GM19395 (cell line): ENCODE measurements at regions not wholly inside any gene's neighbourhood (a gene's known extent, or its start where the extent isn't known, plus 50 kb on each side); places are given as distances from the start of the nearest gene placed in this dataset.

ENCODE experiments used
- ATAC-seq: cut with Tn5 transposase; IDR thresholded peaks from one replicate; pipeline ENCODE4 v1.9.1; 2021; ENCODE audit warnings: mild to moderate bottlenecking, moderate library complexity; ENCODE audit not compliant: unreplicated experiment

DNA sequence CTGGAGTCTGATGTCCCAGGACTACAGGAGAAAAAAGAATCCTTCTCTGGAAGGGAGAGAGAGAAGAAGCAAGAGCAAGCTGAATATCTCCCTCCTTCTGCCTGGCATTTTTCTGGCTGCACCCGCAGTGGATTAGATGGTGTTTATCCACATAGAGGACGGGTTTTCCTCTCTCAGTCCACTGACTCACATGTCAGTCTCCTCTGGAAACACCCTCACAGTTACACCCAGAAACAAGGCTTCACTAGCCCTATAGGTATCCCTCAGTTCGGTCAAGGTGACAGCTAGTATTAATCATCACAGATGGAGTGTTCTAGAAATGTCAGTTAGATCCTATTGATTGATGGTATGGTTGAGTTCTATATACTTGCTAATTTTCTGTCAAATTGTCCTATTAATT lies 87.9 kb downstream of the RHOU start:
- ATAC-seq: no peak

- ATAC-seq: no peak
These were observed 89.1 kb downstream of the RHOU start for GRCh38 chr1:228824366-228824765.

- ATAC-seq: no peak
These were observed 89.8 kb downstream of the RHOU start for GRCh38 chr1:228825041-228825440.

DNA sequence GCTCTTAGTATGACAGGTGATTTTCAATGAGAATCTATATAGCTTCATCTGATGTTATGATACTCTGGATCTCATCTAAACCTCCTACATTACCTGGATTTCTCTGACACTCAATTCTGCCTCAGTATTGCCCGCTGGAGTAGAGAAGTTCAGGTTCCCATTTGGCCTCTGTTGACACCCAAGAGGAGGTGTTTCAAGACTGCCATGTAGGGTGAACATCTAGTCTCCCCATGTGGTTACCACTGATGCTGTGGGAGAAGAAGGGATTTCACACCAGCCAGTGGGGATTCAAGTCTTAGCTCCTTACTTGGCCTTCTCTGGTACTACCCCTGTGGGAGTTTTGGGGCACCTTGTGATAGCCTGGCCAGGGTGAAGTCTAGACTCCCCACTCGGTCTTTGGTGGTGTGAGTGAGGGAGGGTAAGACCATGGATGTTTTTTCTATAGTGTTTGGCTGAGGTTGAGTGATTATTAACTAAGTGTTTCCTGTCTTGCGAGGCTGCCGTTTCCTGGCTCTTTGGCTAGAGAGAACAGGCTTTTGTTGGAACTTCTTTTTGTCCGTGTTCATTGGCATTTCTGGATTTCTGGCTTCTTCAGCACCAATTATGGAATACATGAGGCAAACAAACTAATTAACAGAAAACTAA lies 90.7 kb downstream of the RHOU start:
- ATAC-seq: peak; percentile 81

GRCh38 chr1:228827019-228827418 lies 91.7 kb downstream of the RHOU start:
- ATAC-seq: no peak

DNA sequence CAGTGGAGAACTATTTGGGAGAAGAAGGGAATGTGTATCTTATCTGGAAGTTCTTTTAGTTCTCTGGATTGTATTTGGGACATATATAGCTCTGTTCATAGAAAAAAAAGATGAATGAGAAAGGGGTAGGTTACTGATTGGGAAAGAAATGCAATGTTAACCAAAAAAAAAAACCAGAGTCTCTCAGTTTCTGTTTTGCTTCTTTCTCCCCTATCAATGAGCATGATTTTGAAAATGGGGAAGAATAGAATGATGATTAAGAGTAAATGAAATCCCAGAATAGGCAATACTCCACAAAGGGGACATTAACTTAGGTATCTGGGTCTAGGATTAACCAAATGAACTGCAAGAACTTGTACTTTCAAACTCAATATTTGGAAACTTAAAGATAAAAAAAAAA lies 92.9 kb downstream of the RHOU start:
- no peak for ATAC-seq

- no peak for ATAC-seq
These were observed 95.1 kb downstream of the RHOU start for GRCh38 chr1:228830185-228830953.

DNA sequence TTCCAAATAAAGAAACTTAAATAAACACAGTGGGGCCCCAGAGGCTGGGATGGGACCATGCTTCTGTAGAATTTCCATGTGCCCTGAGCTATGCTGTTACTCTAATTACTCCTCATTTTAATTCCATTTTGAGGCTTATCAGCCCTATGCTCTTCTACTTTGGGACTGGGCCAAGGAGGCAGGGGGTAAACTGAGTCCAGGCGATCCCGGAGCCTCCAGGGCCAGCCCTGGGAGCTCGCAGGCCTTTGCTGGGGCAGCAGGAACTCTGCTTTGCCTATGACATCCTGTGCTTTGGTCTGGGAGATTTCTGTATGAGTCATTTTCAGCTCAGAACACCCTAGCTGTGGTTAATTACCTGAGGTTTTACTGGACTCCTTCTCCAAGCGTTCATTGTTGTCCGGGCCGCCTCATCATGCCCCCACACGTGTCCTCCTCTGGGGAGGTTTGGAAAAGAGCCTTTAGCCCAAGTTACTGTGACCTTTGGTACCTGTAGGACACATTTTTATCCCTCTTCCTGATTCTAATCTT lies 95.7 kb downstream of the RHOU start:
- ATAC-seq: peak; percentile 85

DNA sequence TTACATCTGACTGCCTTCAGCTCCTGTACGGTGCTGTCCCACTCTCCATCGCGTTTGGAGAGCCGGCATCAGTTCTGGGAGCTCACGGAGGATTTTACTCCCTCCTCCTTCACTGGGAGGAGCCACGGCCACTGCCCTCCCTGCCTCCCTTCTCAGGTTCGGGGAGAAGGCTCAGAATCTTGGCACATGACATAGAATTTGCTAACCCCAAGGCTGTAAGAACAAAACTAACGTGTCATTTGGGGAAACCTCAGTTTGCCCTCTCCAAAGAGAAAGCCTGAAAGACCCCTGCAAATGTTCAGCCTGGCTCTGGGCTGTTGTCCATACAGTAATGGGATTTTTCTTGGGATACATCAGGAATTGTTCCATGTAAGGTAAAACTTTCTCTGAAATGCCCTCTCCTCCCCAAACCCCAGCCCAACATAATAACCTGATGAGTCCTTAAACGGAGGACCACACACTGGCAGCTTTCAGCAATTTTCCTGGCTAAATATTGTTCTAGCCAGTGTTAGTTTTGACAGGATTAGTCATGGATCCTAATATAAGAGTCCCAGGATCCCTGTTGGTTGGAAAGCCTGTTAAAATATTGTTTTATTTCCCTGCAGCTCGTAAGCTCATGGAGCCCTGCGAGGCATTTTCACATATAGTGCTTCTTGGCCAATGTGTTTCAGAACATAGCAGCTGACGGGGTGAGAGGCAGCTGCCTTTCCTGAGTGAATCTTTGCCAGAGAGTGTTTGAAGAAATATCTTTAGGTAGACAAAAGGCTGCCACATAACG lies 98.8 kb downstream of the RHOU start:
- ATAC-seq: no peak

GRCh38 chr1:228835456-228835855 lies 100.2 kb downstream of the RHOU start:
- no peak for ATAC-seq

- ATAC-seq: no peak
These were observed 100.6 kb downstream of the RHOU start for GRCh38 chr1:228835911-228836310.

- no peak for ATAC-seq
These were observed 101.1 kb downstream of the RHOU start for GRCh38 chr1:228836427-228836826.

DNA sequence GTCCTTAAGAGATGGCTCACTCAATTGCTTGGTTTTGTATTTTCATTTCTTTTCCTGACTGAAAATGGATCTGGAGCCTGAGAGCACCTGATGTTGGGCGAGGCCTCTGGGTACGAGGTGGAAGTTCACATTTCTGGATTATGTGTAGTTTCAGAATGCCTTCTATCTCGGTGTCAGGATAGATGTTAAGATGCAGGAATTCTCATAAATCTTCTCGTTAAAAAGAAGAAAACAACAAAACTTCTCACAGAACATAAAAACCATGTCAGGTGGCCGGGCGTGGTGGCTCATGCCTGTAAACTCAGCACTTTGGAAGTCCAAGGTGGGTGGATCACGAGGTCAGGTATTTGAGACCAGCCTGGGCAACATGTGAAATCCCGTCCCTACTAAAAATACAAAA lies 101.8 kb downstream of the RHOU start:
- no peak for ATAC-seq

GRCh38 chr1:228837817-228838716 lies 102.8 kb downstream of the RHOU start:
- ATAC-seq: peak; percentile 78

DNA sequence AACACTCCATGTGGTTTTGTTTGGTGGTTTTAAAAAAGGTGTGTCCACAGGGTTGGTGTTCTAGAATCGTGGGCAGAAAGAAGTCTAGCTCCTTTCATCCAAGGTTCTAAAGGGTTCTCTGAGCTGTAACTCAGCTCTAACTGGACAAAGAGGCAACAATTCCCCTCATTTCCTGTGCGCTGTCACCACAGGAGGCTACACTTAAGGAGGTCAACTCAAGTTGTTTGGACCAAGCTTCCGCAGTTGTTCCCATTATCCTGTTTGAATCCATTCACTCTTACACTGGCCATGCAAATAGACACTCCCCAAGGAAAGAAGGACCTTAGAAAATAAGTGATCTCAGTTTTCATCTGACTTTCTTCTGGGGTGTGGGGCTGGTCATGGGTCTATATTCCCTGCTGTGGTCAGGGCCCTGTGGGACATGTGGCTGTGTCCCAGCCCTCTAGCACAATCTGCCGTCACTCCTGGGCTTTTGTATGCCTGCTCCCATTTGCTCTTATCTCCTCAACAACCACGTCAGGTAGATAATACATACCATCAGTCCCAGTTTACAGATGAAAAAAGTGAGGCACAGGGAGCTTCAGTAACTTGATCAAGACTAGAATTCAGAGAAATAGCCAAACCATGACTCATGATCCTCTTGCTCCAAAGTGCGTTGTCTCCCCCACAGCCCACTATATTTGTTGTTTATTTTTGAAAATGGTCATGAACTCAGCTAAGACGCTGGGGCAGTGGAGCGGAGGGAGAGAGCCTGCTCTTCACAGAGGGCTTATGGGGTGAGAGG lies 103.6 kb downstream of the RHOU start:
- no peak for ATAC-seq

GRCh38 chr1:228839656-228840055 lies 104.4 kb downstream of the RHOU start:
- ATAC-seq: no peak

GRCh38 chr1:228841632-228842031 lies 106.4 kb downstream of the RHOU start:
- no peak for ATAC-seq

GRCh38 chr1:228842094-228842775 lies 107.0 kb downstream of the RHOU start:
- no peak for ATAC-seq

GRCh38 chr1:228845101-228845500 lies 109.8 kb downstream of the RHOU start:
- no peak for ATAC-seq
